Stimulated activated CD8-positive, alpha-beta memory T cell treated with anti-CD3 and anti-CD28 coated beads, Interleukin-15, amount 100 ng/mL, for 24 hours (primary cell): ENCODE measurements at regions not wholly inside any gene's neighbourhood (a gene's known extent, or its start where the extent isn't known, plus 50 kb on each side); places are given as distances from the start of the nearest gene placed in this dataset.

Experiments
- DNase-seq: peaks from one replicate; pipeline ENCODE4 v3.0.0-alpha.2; 2020; ENCODE audit warnings: low read depth

GRCh38 chr13:27014406-27015359 lies 156.9 kb downstream of the USP12 start:
- no peak for DNase-seq

- DNase-seq = no peak
Measured at GRCh38 chr13:27012482-27013197, 159.0 kb downstream of the USP12 start.

GRCh38 chr13:27011661-27012060 lies 159.9 kb downstream of the USP12 start:
- no peak for DNase-seq

GRCh38 chr13:27008733-27009132 lies 162.9 kb downstream of the USP12 start:
- DNase-seq = no peak

- DNase-seq = no peak
Measured at GRCh38 chr13:27007166-27007565, 164.4 kb downstream of the USP12 start.

- DNase-seq = no peak
Measured at GRCh38 chr13:27006519-27007161, 165.0 kb downstream of the USP12 start.

- no peak for DNase-seq
Measured at GRCh38 chr13:27005976-27006518, 165.6 kb downstream of the USP12 start.

- no peak for DNase-seq
Measured at GRCh38 chr13:27005556-27005955, 166.1 kb downstream of the USP12 start.

- no peak for DNase-seq
Measured at GRCh38 chr13:27004866-27005265, 166.7 kb downstream of the USP12 start.

GRCh38 chr13:27004326-27004725 lies 167.3 kb downstream of the USP12 start:
- DNase-seq = no peak

- DNase-seq = no peak
Measured at GRCh38 chr13:27001705-27002104, 169.9 kb downstream of the USP12 start.

GRCh38 chr13:27000686-27001085 lies 170.9 kb downstream of the USP12 start:
- DNase-seq = no peak

GRCh38 chr13:26999499-26999898 lies 172.1 kb downstream of the USP12 start:
- DNase-seq = no peak

GRCh38 chr13:26998292-26998691 lies 173.3 kb downstream of the USP12 start:
- no peak for DNase-seq

GRCh38 chr13:26996965-26997752 lies 174.5 kb downstream of the USP12 start:
- no peak for DNase-seq

GRCh38 chr13:26995159-26995558 lies 176.5 kb downstream of the USP12 start:
- no peak for DNase-seq

GRCh38 chr13:26993780-26994179 lies 177.8 kb downstream of the USP12 start:
- no peak for DNase-seq

- DNase-seq = no peak
Measured at GRCh38 chr13:26992951-26993719, 178.5 kb downstream of the USP12 start.

GRCh38 chr13:26991508-26992181 lies 180.0 kb downstream of the USP12 start:
- no peak for DNase-seq
